ENCODE measurements at regions not wholly inside any gene's neighbourhood (a gene's known extent, or its start where the extent isn't known, plus 50 kb on each side); places are given as distances from the start of the nearest gene placed in this dataset.

GRCh38 chr6:79392094-79392493 is 145.1 kb downstream of the LCA5 start:
- no peak for TF ChIP-seq ZFP30 (CRISPR knock-in tag; IDR thresholded peaks at IDR 0.05)
- TF ChIP-seq POU6F1 (CRISPR knock-in tag; IDR thresholded peaks at IDR 0.05; ENCODE audit: borderline replicate concordance, low read depth), result no peak
- TF ChIP-seq CREB5 (CRISPR knock-in tag; IDR thresholded peaks at IDR 0.05; ENCODE audit: low read depth), result no peak
- no peak for TF ChIP-seq ESRRG (CRISPR knock-in tag; IDR thresholded peaks at IDR 0.05)
- no peak for TF ChIP-seq ZNF70 (CRISPR knock-in tag; IDR thresholded peaks at IDR 0.05)
- no peak for TF ChIP-seq ARNTL (CRISPR knock-in tag; IDR thresholded peaks at IDR 0.05; ENCODE audit: borderline replicate concordance, low read depth)
- no peak for TF ChIP-seq GLIS3 (CRISPR knock-in tag; IDR thresholded peaks at IDR 0.05)
- no peak for TF ChIP-seq ZNF565 (CRISPR knock-in tag; conservative IDR thresholded peaks at IDR 0.05; ENCODE audit: low read depth)
- no peak for TF ChIP-seq TCF4 (CRISPR knock-in tag; IDR thresholded peaks at IDR 0.05; ENCODE audit: borderline replicate concordance)
- TF ChIP-seq ZC3H10 (CRISPR knock-in tag; IDR thresholded peaks at IDR 0.05), result no peak
- no peak for TF ChIP-seq RARB (CRISPR knock-in tag; IDR thresholded peaks at IDR 0.05)
- TF ChIP-seq PPARA (CRISPR knock-in tag; IDR thresholded peaks at IDR 0.05; ENCODE audit: borderline replicate concordance), result no peak
- TF ChIP-seq TSHZ2 (CRISPR knock-in tag; IDR thresholded peaks at IDR 0.05), result no peak
- TF ChIP-seq ZNF8 (CRISPR knock-in tag; IDR thresholded peaks at IDR 0.05), result no peak
- TF ChIP-seq ISL1 (CRISPR knock-in tag; IDR thresholded peaks at IDR 0.05), result no peak
- TF ChIP-seq PATZ1 (CRISPR knock-in tag; IDR thresholded peaks at IDR 0.05; ENCODE audit: borderline replicate concordance), result no peak
- no peak for TF ChIP-seq TOX (CRISPR knock-in tag; IDR thresholded peaks at IDR 0.05; ENCODE audit: borderline replicate concordance)
- no peak for ATAC-seq

GRCh38 chr6:79391480-79391879 is 145.8 kb downstream of the LCA5 start:
- no peak for ATAC-seq
- TF ChIP-seq OSR1 (CRISPR knock-in tag; IDR thresholded peaks at IDR 0.05) (no peak), ZNF8 (CRISPR knock-in tag; IDR thresholded peaks at IDR 0.05) (no peak), ISL1 (CRISPR knock-in tag; IDR thresholded peaks at IDR 0.05) (no peak), ESRRG (CRISPR knock-in tag; IDR thresholded peaks at IDR 0.05) (no peak), BACH2 (CRISPR knock-in tag; IDR thresholded peaks at IDR 0.05; ENCODE audit: borderline replicate concordance) (no peak), ARNTL (CRISPR knock-in tag; IDR thresholded peaks at IDR 0.05; ENCODE audit: borderline replicate concordance, low read depth) (no peak), CSRNP3 (CRISPR knock-in tag; IDR thresholded peaks at IDR 0.05) (no peak), CSDC2 (CRISPR knock-in tag; IDR thresholded peaks at IDR 0.05) (no peak), SNAI2 (CRISPR knock-in tag; IDR thresholded peaks at IDR 0.05) (no peak), TOX (CRISPR knock-in tag; IDR thresholded peaks at IDR 0.05; ENCODE audit: borderline replicate concordance) (no peak), TCF4 (CRISPR knock-in tag; IDR thresholded peaks at IDR 0.05; ENCODE audit: borderline replicate concordance) (no peak), PPARA (CRISPR knock-in tag; IDR thresholded peaks at IDR 0.05; ENCODE audit: borderline replicate concordance) (no peak), ZNF565 (CRISPR knock-in tag; conservative IDR thresholded peaks at IDR 0.05; ENCODE audit: low read depth) (no peak), POU6F1 (CRISPR knock-in tag; IDR thresholded peaks at IDR 0.05; ENCODE audit: borderline replicate concordance, low read depth) (no peak), ZFP30 (CRISPR knock-in tag; IDR thresholded peaks at IDR 0.05) (no peak), PATZ1 (CRISPR knock-in tag; IDR thresholded peaks at IDR 0.05; ENCODE audit: borderline replicate concordance) (no peak)
